ENCODE measurements at regions not wholly inside any gene's neighbourhood (a gene's known extent, or its start where the extent isn't known, plus 50 kb on each side); places are given as distances from the start of the nearest gene placed in this dataset.

DNA sequence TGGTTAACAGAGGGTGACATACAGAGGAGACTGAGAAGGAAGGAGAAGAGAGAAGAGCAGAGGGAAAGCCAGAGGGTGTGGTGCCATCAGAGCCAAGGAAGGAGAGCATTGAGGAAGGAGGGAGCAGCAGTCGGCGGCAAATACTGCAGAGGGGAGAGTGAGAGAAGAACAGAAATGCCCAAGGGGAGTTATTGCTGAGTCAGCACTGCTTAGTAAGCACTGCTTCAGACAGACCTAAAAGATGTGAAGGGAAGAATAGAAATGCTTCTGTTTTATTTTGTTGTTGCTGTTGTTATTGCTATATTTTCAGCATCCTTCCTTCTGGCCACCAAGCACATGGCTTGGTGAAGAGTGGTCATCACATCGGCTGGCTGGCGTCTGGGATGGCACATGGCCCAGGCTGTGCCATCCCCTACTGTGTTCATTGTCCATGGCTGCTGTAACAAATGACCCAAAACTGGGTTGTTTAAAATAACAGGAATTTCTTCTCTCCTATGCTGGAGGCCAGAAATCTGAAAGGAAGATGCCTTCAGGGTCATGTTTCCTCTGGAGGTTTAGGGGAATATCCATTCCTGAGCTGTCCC lies 204.1 kb upstream of the CNR1 start:
- no TSS peak for BruUV-seq (replicated peaks)
- ChIA-PET CTCF (no interaction called here), POLR2A (no interaction called here)
- Histone ChIP-seq H3K9me3 (ENCODE audit: control insufficient read depth, insufficient read depth, low read depth, low read length) (no peaks in the 10 kb centered on the region), H3K27ac (ENCODE audit: low read length) (no peak overlapping the region), H3K4me1 (ENCODE audit: control insufficient read depth, insufficient read depth, low read length) (no peaks in the 10 kb centered on the region), H3K4me3 (ENCODE audit: low read depth in 2 of 2, low read length in 2 of 2) (no peak overlapping the region), H3K27me3 (ENCODE audit: control insufficient read depth, insufficient read depth, low read length) (no peaks in the 10 kb centered on the region), H3K36me3 (ENCODE audit: control insufficient read depth, insufficient read depth, low read length) (no peaks in the 10 kb centered on the region)
- ATAC-seq: no peak
- DNase-seq (ENCODE audit: low read depth, low spot score): no peak
- TF ChIP-seq CTCF (IDR thresholded peaks at IDR 0.05) (no peak), SIN3A (IDR thresholded peaks at IDR 0.05; ENCODE audit: borderline replicate concordance, insufficient read depth, low read depth, low read length) (no peak), TCF7L2 (IDR thresholded peaks at IDR 0.05; ENCODE audit: low read depth, low read length) (no peak), POLR2AphosphoS5 (IDR thresholded peaks at IDR 0.05; ENCODE audit: low read depth, low read length) (no peak)
- TF ChIP-seq, protein P1, sequence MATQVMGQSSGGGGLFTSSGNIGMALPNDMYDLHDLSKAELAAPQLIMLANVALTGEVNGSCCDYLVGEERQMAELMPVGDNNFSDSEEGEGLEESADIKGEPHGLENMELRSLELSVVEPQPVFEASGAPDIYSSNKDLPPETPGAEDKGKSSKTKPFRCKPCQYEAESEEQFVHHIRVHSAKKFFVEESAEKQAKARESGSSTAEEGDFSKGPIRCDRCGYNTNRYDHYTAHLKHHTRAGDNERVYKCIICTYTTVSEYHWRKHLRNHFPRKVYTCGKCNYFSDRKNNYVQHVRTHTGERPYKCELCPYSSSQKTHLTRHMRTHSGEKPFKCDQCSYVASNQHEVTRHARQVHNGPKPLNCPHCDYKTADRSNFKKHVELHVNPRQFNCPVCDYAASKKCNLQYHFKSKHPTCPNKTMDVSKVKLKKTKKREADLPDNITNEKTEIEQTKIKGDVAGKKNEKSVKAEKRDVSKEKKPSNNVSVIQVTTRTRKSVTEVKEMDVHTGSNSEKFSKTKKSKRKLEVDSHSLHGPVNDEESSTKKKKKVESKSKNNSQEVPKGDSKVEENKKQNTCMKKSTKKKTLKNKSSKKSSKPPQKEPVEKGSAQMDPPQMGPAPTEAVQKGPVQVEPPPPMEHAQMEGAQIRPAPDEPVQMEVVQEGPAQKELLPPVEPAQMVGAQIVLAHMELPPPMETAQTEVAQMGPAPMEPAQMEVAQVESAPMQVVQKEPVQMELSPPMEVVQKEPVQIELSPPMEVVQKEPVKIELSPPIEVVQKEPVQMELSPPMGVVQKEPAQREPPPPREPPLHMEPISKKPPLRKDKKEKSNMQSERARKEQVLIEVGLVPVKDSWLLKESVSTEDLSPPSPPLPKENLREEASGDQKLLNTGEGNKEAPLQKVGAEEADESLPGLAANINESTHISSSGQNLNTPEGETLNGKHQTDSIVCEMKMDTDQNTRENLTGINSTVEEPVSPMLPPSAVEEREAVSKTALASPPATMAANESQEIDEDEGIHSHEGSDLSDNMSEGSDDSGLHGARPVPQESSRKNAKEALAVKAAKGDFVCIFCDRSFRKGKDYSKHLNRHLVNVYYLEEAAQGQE (IDR thresholded peaks at IDR 0.05; ENCODE audit: insufficient read depth in 1 of 2, low read depth in 2 of 2, low read length in 1 of 2): no peak
- intact Hi-C loops (cut with micrococcal nuclease; ENCODE audit: unreplicated experiment) (no loop called here), in situ Hi-C loops (cut with HindIII; ENCODE audit: low pct_unique_long_range_greater_than_20kb, low sequenced_read_pairs) (no loop called here)

DNA sequence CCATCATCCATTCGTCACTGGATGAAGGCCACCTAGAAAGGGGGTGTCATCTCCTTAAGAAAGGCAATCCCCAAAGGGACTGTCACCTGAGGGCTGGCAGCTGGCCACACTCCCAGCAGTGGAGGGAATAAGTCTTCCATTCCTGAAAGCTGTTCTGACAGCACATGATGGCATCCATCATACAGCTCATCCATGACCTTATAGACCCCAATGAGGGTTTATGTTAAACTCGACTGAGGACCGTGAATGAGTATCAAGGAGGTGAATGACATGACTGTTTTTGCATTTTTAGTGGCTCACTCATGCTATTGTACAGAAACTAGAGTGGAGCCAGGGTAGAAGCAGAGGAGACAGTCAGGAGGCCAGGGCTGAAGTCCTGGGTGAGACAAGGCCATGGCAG lies 203.1 kb upstream of the CNR1 start:
- DNase-seq (ENCODE audit: low read depth, low spot score) (no peak), ATAC-seq (no peak)
- ChIA-PET POLR2A (no interaction called here), CTCF (no interaction called here)
- Histone ChIP-seq H3K27me3 (ENCODE audit: control insufficient read depth, insufficient read depth, low read length) (no peaks in the 10 kb centered on the region), H3K27ac (ENCODE audit: low read length) (no peak overlapping the region), H3K4me3 (ENCODE audit: low read depth in 2 of 2, low read length in 2 of 2) (no peak overlapping the region), H3K36me3 (ENCODE audit: control insufficient read depth, insufficient read depth, low read length) (no peaks in the 10 kb centered on the region), H3K4me1 (ENCODE audit: control insufficient read depth, insufficient read depth, low read length) (no peaks in the 10 kb centered on the region), H3K9me3 (ENCODE audit: control insufficient read depth, insufficient read depth, low read depth, low read length) (no peaks in the 10 kb centered on the region)
- no TSS peak for BruUV-seq (replicated peaks)
- in situ Hi-C loops (cut with HindIII; ENCODE audit: low pct_unique_long_range_greater_than_20kb, low sequenced_read_pairs): no loop called here
- intact Hi-C loops (cut with micrococcal nuclease; ENCODE audit: unreplicated experiment): no loop called here
- TF ChIP-seq POLR2AphosphoS5 (IDR thresholded peaks at IDR 0.05; ENCODE audit: low read depth, low read length): no peak
- TF ChIP-seq, protein P1 (IDR thresholded peaks at IDR 0.05; ENCODE audit: insufficient read depth in 1 of 2, low read depth in 2 of 2, low read length in 1 of 2): no peak
- TF ChIP-seq TCF7L2 (IDR thresholded peaks at IDR 0.05; ENCODE audit: low read depth, low read length): no peak
- no peak for TF ChIP-seq SIN3A (IDR thresholded peaks at IDR 0.05; ENCODE audit: borderline replicate concordance, insufficient read depth, low read depth, low read length)
- no peak for TF ChIP-seq CTCF (IDR thresholded peaks at IDR 0.05)
